ENCODE measurements at regions not wholly inside any gene's neighbourhood (a gene's known extent, or its start where the extent isn't known, plus 50 kb on each side); places are given as distances from the start of the nearest gene placed in this dataset.

DNA sequence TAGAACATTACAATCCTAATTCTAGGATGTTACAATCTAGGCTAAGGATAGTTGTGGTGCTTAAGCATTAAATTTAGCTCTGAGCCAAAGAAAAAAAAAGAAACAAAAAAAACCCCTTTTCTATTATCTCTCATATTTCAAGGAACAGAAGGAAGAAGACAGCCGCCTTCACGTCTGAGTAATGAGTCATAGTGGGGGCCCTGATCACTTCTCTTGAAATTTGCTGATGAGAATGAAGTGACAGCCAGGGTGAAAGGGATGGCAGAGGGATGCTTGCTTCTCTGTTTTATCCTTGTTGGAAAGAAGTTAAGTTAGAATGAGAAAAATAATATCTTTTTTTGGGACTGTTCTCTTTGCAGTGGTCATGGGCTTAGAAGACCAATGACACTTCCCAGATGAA, 82.6 kb upstream of the MPHOSPH6 start:
- TF ChIP-seq HES4 (CRISPR knock-in tag; IDR thresholded peaks at IDR 0.05; ENCODE audit: borderline replicate concordance) = no peak
- TF ChIP-seq, protein P1, sequence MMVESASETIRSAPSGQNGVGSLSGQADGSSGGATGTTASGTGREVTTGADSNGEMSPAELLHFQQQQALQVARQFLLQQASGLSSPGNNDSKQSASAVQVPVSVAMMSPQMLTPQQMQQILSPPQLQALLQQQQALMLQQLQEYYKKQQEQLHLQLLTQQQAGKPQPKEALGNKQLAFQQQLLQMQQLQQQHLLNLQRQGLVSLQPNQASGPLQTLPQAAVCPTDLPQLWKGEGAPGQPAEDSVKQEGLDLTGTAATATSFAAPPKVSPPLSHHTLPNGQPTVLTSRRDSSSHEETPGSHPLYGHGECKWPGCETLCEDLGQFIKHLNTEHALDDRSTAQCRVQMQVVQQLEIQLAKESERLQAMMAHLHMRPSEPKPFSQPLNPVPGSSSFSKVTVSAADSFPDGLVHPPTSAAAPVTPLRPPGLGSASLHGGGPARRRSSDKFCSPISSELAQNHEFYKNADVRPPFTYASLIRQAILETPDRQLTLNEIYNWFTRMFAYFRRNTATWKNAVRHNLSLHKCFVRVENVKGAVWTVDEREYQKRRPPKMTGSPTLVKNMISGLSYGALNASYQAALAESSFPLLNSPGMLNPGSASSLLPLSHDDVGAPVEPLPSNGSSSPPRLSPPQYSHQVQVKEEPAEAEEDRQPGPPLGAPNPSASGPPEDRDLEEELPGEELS (CRISPR knock-in tag; IDR thresholded peaks at IDR 0.05) = no peak
- no peak for TF ChIP-seq ZNF878 (CRISPR knock-in tag; IDR thresholded peaks at IDR 0.05)
- TF ChIP-seq JUND (CRISPR knock-in tag; IDR thresholded peaks at IDR 0.05) = no peak
- TF ChIP-seq MYNN (CRISPR knock-in tag; IDR thresholded peaks at IDR 0.05; ENCODE audit: low read depth) = no peak
- TF ChIP-seq MAZ (IDR thresholded peaks at IDR 0.05; ENCODE audit: borderline replicate concordance, low read depth, low read length) = no peak
- TF ChIP-seq MAZ (CRISPR knock-in tag; IDR thresholded peaks at IDR 0.05; ENCODE audit: low read depth) = no peak
